Daoy (cell line): ENCODE measurements at regions not wholly inside any gene's neighbourhood (a gene's known extent, or its start where the extent isn't known, plus 50 kb on each side); places are given as distances from the start of the nearest gene placed in this dataset.

Source experiments
- DNase-seq: peaks from one replicate; pipeline ENCODE4 v3.0.0-alpha.2; 2015; ENCODE audit warnings: low read depth

DNA sequence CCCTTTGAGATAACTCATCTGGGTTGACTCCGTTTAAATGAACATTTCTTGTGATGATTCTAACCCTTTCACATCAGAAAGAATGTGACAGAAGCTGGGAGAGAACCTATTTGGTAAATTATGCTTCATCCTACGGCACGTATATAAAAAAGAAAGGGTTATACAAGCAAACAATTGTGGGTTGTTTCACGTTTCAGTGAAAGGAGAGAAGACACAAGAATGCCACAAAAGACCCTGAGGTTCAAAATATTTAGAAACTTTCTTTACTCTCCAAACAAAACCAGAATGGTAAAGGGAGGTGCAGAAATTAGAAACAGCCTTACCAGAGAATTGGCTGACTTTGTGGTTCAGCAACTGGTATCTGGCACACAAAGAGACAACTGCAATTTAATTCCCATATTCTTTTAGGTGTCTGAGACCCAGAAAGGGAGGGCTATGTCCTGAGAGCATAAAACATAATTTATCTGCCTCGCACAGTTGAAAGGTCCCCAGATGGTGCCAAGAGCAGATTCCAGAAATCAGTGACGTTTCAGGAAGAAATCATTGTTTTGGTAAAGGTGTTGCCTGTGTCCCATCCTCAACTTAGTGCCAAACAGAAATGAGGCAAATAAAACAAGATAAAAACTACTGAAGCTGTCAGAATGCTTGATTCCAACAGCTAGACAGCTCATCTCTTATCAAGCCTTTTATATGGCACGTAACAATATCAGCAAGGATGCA, 361.4 kb downstream of the EFNB2 start:
- DNase-seq = no peak

DNA sequence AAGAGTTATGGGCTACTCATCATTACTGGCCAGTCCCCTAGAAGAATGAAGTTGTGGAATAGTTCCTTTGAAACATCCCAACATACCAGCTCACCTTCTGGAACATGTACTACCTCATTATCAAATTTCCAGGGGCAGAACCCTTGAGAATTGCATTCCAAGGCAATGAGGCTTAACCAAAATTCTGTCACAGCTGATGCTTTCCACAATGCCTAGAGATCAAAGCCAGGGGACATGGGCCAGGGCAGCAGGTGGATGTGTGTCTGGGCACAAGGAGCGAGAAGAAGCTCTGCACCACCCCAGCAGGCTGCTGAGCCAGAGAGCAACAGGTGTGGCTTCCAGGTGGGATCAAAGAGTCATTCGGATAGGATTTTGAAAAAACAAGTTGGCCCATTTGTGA, 362.1 kb downstream of the EFNB2 start:
- peak; percentile 5 for DNase-seq

DNA sequence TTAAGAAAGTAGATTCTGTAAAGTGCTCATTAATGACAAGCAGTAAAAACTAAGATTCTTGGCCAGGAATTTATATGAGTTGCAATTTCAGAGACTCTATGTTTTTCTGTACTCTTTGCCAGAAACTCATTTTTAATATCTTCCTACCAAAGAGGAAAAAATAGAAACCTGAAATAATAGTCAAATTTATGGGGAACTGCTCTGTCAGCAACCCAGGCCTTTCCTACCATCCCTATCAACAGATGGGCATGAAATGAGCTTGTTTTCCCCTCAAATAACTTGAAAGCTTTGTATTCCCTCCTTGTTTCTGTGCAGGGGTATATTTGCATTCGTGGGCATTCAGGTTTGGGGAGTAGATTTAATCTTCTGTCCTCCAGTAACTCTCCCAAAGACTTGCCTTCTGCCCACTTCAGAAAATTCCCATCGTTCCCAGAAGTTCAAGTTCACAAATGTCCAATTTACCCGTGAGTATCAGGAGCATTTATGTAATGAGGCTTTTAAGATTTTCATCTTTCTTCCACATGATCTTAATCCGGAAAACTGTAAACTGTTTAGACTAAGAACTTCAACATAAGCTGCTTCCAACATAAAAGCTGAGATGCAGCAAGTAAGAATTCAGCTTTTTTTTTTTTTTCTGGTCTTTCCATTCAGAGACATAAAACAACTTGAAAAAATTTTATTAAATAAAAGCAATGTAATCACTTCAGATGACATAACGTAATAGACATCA, 363.1 kb downstream of the EFNB2 start:
- no peak for DNase-seq

DNA sequence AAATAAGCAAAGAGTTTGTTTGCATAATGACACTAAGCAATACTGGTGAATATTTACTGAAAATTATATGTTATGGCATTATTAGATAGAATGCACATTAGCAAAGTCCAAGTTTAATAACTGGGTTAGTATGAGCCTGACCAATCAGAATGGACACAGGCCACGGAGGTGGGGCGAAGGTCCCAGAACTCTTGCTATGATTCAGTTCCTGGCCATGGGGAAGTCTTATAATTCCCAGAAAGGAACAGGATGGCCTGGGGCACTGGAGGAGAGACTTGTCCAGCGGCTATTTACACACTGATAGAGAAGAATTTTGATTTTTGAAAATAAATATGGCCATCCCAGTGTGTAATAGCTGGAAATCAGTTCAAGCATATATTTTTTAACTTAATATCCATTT, 372.0 kb downstream of the EFNB2 start:
- no peak for DNase-seq

DNA sequence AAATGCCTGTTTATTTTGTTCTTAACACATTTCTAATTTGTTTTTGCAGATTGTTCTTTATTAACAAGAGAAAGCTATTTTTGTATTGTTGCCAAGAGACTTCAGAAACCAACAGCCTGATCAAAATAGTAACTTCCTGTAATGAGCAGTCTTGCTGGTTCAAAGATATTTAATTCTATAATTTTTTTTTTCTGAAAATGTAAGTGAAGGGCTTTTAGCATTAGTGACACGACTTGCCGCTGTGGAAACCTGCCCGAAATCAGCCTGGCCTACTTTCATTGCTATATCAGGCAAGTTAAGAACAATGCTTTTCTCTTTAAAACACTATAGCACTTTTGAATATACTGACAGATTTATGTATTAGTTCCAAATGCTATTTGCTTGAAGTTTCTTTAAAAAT, 374.3 kb downstream of the EFNB2 start:
- no peak for DNase-seq

DNA sequence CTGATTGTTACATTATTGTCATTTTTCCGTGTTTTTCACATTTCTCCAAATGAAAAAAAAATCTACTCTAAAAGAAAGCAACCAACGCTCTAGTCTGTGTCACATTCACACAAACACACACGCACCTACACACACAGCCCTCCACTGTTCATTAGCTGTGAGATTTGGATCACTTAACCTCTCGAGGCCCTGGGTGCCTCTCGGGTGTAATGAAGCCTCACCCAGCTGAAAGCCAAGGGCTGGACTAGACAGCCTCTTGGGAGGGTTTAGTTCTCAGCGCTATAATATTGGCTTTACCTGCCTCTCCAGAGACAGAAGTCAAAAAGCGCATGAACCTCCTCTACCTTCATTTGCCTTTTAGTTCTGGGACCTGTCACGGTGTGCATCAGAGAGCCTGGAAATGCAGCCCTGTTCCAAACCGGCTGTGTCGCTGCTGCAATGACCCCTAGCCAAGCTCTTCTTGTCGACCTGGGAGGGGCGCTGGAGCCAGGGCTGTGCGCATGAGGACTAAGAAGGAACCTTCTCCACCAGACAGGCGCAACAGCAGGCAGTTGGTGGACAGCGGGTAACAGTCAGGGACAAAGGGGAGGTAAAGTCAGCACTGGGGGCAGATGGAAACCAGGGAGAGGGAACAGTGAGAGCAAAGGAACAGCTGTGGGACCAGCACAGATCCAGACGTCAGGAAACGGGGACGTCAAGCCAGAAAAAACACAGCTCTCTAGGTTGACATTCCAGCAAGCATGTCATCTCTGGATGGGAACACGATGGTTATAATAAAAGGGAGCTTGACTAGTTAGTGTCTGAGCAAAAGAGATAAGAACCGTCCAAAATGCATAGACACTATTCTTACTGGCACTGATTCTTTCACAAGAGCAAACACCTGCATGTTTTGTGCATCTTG, 375.9 kb downstream of the EFNB2 start:
- DNase-seq = no peak

DNA sequence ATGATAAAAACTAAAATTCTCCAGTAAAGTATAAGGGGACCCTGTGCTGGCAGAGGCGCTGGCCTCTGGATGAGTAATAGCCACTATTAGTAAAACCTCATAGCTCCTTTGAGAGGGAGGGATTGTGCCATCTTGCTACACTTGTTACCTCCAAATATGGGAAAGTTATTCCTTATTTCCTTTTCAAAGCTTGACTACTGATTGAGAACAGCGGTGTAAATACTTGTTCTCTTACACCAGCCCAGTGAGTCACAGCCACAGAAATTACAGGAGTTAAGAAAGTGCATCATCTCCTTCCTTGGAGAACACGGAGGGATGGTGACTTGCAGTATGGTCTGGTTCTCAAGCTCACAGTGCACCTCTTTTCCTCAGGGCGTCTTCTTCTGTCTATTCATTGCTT, 379.0 kb downstream of the EFNB2 start:
- peak; percentile 81 for DNase-seq

DNA sequence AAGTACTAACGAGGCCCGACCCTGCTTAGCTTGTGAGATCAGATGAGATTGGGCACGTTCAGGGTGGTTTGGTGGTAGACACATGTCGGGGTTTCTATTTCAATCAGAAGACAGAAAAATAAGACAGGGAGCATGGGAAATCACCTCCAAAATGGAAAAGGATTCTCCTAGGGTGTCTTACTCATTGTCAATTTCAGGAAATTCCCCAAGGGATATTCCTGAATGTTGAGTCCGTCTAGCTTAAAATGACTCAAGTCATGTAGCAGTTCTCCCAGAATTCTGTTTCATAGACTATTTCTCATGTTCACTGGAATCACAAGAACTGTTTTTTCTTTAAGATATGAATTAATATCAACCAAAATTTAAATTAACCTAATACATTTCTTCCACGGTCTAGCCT, 380.1 kb downstream of the EFNB2 start:
- peak; percentile 15 for DNase-seq

DNA sequence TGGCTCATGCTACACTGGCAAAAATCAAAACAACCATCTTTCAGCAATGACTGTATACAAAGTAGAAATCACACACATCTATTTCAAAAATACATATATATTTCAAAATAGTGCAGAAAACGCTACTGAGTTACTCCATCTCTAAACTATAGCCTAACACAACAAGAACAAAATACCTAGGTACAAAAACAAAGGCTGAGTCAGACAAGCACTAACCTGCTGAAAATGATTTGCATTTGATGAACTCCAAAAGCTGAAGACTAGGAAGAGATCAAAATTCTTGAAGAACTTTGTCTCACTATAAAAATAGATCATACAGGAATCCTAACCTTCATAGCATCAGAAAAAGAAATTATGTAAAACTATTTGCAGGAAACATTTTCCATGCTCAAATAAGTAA, 381.6 kb downstream of the EFNB2 start:
- no peak for DNase-seq

DNA sequence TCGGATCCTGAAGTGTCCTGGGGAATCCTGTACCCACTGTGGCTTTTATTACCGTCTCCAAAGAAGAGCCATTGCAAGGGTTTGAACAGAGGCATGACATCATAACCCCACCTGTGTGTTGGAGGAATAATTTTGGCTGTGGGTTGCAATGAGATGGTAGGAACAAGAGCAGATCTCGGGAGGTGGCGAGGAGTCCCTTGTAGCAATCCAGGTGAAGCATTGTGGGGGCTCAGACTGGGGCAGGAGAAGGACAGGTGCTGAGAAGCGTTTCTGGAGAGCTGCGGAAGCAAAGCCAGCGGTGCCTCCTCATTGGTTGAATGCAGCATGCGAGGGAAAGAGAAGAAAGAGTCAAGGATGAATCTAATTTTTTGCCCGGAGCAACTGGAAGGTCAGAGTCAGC, 382.4 kb downstream of the EFNB2 start:
- no peak for DNase-seq

DNA sequence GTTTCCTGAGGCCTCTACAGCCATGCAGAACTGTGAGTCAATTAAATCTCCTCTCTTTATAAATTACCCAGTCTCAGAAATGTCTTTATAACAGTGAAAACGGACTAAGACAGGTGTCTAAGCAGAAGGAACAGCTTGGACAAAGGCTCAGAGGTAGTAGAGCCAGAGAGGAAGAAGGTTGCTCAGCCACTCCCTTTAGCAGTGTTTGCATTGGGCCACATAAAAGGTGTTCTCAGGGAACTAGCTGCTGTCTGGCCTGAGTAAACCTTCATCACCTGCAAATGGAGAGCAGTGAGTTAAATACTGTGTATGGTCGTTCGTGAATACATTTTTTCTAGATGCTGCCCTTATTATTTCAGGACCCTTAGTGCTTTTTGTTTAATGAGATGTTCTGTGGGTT, 383.4 kb downstream of the EFNB2 start:
- DNase-seq = no peak

DNA sequence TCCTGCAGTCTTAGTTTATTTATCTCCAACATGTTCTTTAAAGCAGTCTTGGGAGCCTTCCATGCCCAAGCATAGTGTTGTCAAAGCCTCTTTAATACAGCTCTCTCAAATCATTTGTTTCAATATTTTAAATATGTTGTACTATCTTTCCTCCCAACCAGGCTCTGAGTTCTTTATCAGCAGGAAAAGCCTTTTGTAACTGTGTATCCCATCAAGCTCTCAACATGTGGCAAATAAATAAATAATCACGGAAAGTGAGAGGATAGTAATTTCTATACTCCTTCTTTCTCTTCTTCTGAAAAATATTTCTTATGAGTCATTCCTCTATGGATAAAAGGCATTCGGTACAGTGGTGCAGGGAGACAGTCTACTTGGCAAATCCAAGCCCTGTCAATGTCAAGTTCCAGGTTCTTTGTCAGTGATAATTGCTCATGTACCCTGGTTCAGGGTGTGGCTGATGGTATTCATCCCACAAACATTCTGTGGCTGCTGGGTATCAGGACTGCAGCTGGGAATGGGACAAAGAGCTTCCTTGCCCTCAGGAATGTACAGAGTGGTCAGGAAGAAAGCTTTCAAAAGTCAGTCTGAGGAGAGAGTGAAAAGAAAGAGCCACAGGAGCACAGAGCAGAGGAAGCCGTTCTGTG, 384.3 kb downstream of the EFNB2 start:
- DNase-seq = peak; percentile 91

DNA sequence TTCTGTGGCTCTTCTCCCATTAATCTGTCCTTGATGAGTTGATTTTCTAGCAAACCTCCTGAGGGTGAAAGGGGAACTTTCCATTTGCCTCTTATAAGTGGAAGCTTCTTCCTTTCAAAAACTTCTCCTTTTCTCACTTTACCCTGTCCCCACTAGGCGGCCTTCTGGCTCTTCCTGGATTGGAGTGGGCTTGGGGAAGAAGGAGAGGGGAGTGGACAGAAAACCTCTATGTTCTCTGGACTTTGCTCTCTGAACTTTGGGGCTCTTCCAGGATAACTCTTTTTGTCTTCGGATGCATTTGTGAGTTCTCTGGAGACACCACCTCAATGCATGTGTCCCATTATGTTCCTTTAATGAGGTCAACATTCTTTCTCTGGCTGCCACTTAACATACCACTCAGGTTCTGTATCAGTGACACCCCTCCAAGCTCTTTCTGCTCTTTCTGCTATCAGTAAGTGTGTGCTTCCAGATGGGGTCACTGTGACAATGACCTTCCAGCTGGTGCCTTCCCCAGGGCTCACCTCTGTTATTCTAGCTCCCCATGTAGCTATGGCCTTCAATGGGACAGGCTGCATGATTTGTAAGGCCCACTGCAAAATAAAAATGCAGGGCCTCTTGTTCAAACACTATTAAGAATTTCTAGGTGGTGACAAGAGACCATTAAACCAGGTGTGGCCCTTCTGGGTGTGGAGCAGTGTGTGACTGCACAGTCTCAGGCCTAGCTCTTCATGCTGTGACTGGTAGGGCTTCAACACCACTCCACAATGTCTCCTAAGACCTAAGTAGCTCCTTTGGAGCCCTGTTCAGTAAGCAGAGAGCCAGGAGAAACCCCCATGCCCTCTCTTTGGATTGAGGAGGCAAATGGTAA, 389.2 kb downstream of the EFNB2 start:
- no peak for DNase-seq

DNA sequence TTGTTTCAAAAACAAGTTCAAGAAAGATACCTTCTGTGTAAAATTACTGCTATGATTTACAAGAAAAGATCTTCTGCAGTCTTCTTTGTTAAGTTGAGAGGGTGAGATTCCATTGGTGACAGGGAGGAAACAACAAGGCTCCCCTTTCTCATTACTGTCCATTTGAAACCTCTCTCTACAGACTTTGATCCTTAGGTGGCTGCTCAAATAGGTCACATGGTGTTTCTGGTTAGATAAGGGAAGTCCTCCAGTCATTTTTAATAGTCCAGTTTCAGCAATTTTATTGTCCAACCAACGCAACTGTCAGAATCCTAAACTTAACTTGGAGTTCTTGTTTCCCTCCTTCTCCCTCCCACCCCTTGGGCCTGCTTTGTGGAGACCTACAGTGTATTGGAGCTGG, 390.4 kb downstream of the EFNB2 start:
- DNase-seq = no peak

DNA sequence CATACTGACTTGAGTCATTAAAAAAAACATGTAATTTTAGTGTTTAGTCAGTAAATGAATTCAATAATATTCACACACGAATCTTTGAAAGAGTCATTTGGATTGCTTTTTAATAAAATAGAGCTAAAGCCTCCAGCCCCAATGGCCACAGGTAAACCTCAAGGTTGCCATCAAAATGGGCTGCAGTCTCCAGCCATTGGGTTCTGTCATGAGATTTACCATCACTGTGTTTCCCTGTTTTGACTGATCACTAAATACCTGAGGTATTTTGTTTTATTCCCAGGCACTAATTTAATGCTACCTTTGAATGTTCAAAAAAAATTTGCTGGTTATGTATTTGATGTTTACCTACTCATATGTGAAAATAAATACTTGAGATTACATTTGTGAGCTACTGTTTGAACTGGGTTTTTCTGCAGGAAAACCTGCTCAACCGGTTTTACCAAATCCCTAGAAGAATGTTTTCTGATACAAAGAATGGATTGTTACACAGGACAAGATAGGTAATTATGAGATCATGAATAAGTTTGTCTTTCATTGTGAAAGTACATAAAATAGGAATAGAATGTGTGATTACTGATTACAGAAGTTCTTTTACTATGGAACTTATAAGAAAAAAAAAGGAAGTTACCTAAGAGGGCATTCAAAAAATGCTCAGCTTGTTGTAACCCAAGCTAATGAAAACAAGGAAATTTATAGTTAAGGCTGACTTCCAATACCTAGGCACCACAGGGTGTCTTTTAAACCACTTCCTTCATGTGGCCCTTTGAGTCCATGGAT, 391.3 kb downstream of the EFNB2 start:
- no peak for DNase-seq

DNA sequence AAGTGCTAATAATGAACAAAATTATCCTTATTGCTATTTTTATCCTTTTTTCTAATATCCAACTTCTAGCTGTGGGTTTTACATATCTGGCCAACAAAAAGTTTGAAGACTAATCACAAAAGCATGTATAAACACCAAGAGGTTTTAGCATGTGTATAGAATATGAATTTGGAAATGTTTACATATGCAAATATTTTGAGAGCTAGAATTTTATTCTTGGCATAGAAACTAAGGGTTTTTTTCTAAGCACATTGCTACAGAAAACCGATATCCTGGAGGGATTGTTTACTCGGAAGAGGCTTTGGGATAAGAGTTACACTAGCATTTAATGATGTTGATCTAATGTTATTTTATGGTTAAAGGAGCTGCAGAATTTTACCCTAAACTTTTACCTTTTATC, 392.1 kb downstream of the EFNB2 start:
- no peak for DNase-seq

DNA sequence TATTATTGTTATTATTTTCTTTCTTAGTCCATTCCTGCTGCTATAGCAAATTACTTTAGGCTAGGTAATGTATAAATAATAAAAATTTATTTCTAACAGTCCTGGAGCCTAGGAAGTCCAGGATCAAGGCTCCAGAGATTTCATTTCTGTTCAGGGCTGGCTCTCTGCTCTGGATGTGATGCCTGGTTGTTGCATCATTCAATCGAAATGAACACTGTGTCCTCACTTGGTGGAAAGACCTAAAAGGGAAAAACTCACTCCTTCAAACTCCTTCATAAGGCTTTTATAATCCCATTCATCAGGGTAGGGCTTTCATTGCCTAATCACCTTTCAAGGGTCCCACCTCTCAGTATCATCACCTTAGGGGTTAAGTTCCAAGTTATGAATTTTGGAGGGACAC, 395.0 kb downstream of the EFNB2 start:
- DNase-seq = no peak

DNA sequence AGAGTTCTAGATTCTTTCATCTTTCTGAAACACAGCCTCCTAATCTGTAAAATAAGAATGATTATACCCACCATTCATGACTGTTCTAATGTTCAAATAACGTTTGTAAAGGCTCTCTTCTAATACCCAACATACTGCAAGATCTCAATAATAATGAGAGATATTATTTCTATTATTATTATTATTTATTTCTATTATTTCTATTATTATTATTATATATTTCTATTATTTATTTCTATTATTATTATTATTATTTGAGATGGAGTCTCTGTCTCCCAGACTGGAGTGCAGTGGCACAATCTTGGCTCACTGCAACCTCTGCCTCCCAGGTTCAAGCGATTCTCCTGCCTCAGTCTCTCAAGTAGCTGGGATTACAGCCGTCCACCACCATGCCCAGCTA, 395.5 kb downstream of the EFNB2 start:
- no peak for DNase-seq

DNA sequence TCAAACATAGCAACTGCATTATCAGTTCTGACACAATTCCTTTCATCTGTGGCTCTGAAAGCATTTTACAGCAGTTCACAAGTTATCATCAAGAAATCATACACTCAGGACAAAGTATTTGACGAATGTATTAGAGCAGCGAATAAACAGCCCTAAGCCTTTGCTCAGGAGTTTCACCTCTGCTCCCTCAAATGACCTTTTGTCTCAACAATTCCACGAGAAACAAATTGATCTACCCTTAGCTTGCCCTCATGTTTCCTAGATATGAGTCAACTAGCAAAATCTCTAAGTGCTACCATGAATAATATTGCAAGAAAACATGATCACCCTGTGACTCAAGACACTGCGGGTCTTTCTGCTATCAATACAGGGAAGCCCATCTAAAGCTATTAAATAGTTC, 396.1 kb downstream of the EFNB2 start:
- no peak for DNase-seq

DNA sequence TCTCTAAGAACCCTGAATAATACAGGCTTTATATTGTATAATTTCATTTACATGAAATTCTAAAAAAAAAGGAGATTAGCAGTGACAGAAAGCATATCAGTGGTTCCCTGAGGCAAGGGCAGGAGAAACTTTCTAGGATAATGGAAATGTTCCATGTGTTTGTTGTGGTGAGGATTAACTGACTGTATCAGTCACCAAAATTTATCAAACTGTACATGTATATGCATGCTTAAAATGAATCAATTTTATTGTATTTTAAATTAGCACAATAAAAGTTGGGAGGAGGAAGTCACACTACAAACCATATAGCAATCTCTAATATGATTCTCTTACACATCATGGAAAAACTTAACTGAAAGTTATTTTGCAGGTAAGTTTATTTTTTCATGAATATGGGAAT, 396.8 kb downstream of the EFNB2 start:
- DNase-seq = no peak
